GM12878 (cell line): ENCODE measurements at regions not wholly inside any gene's neighbourhood (a gene's known extent, or its start where the extent isn't known, plus 50 kb on each side); places are given as distances from the start of the nearest gene placed in this dataset.

Source experiments
- ATF2 ChIP-seq: IDR thresholded peaks from 2 replicates; pipeline ENCODE4 v1.6.1; 2012; ENCODE audit warnings: low read length, inconsistent platforms
- E4F1 ChIP-seq: fragments of 450-650 bp; IDR thresholded peaks from 2 replicates; pipeline ENCODE4 v1.6.1; 2018; ENCODE audit warnings: borderline replicate concordance, mild to moderate bottlenecking; ENCODE audit not compliant: partially characterized antibody
- KLF5 ChIP-seq: fragments of 450-650 bp; IDR thresholded peaks from 2 replicates; pipeline ENCODE4 v1.6.1; 2014; ENCODE audit warnings: mild to moderate bottlenecking; ENCODE audit not compliant: partially characterized antibody
- MAX ChIP-seq: IDR thresholded peaks from 2 replicates; pipeline ENCODE4 v1.6.1; 2012; ENCODE audit warnings: low read depth, low read length, improper control_type of control experiment
- NRF1 ChIP-seq: conservative IDR thresholded peaks from 2 replicates; pipeline ENCODE4 v1.6.1; 2011; ENCODE audit warnings: mild to moderate bottlenecking, low read depth, low read length, improper control_type of control experiment
- POLR2AphosphoS5 ChIP-seq: IDR thresholded peaks from 2 replicates; pipeline ENCODE4 v1.6.1; 2011; ENCODE audit warnings: mild to moderate bottlenecking, low read length, inconsistent platforms
- RAD21 ChIP-seq: IDR thresholded peaks from 2 replicates; pipeline ENCODE4 v1.6.1; 2011; ENCODE audit warnings: mild to moderate bottlenecking, low read depth, low read length, moderate library complexity; ENCODE audit not compliant: insufficient read depth
- RB1 ChIP-seq: fragments of 450-650 bp; formaldehyde crosslinking; IDR thresholded peaks from 2 replicates; pipeline ENCODE4 v1.6.1; 2017; ENCODE audit warnings: mild to moderate bottlenecking, borderline replicate concordance
- STAT1 ChIP-seq: fragments of 450-650 bp; conservative IDR thresholded peaks from 2 replicates; pipeline ENCODE4 v1.6.1; 2014; ENCODE audit warnings: antibody characterized with exemption, mild to moderate bottlenecking
- SUPT20H ChIP-seq: IDR thresholded peaks from 2 replicates; pipeline ENCODE4 v1.6.1; 2011; ENCODE audit warnings: low read depth, mild to moderate bottlenecking, low read length, moderate library complexity, borderline replicate concordance; ENCODE audit not compliant: control insufficient read depth
- ZSCAN29 ChIP-seq: fragments of 450-650 bp; IDR thresholded peaks from 2 replicates; pipeline ENCODE4 v1.6.1; 2017; ENCODE audit warnings: mild to moderate bottlenecking, moderate library complexity

- TF ChIP-seq E4F1 (no peak), POLR2AphosphoS5 (no peak), ATF2 (no peak), RB1 (no peak), ZSCAN29 (no peak), MAX (no peak), KLF5 (no peak), SUPT20H (no peak), NRF1 (no peak), STAT1 (no peak), RAD21 (no peak)
- TF ChIP-seq, all 136 proteins: peak for 0
These were observed 154.4 kb downstream of the ASB1 start (continued) for GRCh38 chr2:238581126-238581525.
